ENCODE measurements at regions not wholly inside any gene's neighbourhood (a gene's known extent, or its start where the extent isn't known, plus 50 kb on each side); places are given as distances from the start of the nearest gene placed in this dataset.

DNA sequence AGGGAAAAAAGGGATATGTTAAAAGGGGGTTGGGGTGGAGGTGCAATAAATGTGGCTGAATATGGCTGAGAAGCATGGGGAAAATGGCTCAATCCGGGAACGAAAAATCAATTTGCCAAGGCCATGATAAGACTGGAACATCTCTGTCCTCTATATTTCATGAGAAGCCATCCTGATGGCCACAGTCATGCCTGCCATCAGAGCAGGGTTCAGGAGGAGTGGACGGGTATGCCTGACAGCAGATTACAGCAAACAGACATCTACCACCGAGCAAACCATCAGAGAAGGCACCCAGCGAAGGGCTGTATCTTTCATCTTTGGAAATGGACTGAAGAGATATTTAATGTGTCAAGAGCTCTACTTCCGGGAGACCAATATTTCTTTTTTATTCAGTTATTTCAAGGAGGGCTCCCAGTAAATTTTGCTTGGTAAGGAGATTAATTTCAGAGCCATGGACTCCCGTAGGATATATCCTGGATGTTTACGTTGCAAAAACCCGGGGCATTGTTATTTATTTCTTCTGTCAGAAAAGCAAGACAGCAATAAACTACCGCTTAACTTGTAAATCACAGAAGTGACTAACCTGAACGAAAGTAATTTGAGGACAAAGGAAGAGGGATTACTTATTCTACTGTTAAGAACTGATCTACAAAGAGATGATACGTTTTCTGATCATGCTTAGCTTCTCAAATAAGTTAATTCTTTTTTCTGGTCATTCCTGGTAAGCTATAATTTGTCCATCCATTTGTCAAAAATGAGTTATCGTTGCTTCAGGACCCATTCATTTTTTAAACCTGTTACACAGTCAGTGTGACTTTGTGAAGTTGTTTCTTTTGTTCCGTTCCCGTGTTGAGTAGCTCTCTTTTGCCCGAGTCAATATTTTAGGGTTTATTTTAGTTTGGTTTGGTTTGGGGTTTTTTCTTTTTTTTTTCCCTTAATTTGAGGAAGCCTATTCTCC, 80.6 kb upstream of the CHD2 start:
- TF ChIP-seq, protein P1, sequence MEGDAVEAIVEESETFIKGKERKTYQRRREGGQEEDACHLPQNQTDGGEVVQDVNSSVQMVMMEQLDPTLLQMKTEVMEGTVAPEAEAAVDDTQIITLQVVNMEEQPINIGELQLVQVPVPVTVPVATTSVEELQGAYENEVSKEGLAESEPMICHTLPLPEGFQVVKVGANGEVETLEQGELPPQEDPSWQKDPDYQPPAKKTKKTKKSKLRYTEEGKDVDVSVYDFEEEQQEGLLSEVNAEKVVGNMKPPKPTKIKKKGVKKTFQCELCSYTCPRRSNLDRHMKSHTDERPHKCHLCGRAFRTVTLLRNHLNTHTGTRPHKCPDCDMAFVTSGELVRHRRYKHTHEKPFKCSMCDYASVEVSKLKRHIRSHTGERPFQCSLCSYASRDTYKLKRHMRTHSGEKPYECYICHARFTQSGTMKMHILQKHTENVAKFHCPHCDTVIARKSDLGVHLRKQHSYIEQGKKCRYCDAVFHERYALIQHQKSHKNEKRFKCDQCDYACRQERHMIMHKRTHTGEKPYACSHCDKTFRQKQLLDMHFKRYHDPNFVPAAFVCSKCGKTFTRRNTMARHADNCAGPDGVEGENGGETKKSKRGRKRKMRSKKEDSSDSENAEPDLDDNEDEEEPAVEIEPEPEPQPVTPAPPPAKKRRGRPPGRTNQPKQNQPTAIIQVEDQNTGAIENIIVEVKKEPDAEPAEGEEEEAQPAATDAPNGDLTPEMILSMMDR (conservative IDR thresholded peaks at IDR 0.05), result no peak
- TF ChIP-seq ZFX (IDR thresholded peaks at IDR 0.05), result no peak

Data from C4-2B (cell line).